Keratinocyte (primary cell): ENCODE measurements at regions not wholly inside any gene's neighbourhood (a gene's known extent, or its start where the extent isn't known, plus 50 kb on each side); places are given as distances from the start of the nearest gene placed in this dataset.

Experiments used
- DNase-seq: peaks from one replicate; pipeline ENCODE4 v3.0.0-alpha.2; 2011; ENCODE audit warnings: low read depth, missing footprints, low spot score
- FAIRE-seq: peaks from 2 replicates; lab custom pipeline; 2011; peaks lifted over from hg19 to GRCh38; lab: Jason Lieb, UNC
- H2AFZ ChIP-seq: 2 replicates; pipeline ENCODE4 v1.6.0; 2012; ENCODE audit warnings: low read length, control low read depth, inconsistent platforms; ENCODE audit not compliant: control insufficient read depth
- H3K27ac ChIP-seq: 2 replicates; pipeline ENCODE4 v1.5.1; 2011; ENCODE audit warnings: low read length; ENCODE audit not compliant: control insufficient read depth, insufficient read depth
- H3K27me3 ChIP-seq: 3 replicates; pipeline ENCODE4 v1.6.0; 2011; ENCODE audit warnings: low read length; ENCODE audit not compliant: control insufficient read depth, insufficient read depth; ENCODE audit errors: extremely low read depth
- H3K36me3 ChIP-seq, 2 experiments: 2 replicates in 1 of 2; 3 replicates in 1 of 2; pipeline ENCODE4 v1.5.1; 2011; ENCODE audit warnings: low read length in 2 of 2, mild to moderate bottlenecking in 1 of 2; ENCODE audit not compliant: control insufficient read depth in 2 of 2, insufficient read depth in 2 of 2; ENCODE audit errors: extremely low read depth in 1 of 2
- H3K4me1 ChIP-seq: 3 replicates; pipeline ENCODE4 v1.5.1; 2011; ENCODE audit warnings: low read length; ENCODE audit not compliant: control insufficient read depth, insufficient read depth; ENCODE audit errors: extremely low read depth
- H3K4me2 ChIP-seq: 3 replicates; pipeline ENCODE4 v1.6.0; 2011; ENCODE audit warnings: low read depth, low read length; ENCODE audit not compliant: control insufficient read depth, insufficient read depth; ENCODE audit errors: extremely low read depth
- H3K4me3 ChIP-seq, 3 experiments: fragments of 200-600 bp in 1 of 3; sonication (generic) in 1 of 3; 2 replicates in 2 of 3; 3 replicates in 1 of 3; pipeline ENCODE4 v1.5.1; 2011 to 2016; ENCODE audit warnings: low read length in 3 of 3, mild to moderate bottlenecking in 3 of 3, control low read depth in 2 of 3, inconsistent platforms in 1 of 3, low read depth in 1 of 3, mixed read lengths in 1 of 3, mixed run types in 1 of 3, moderate library complexity in 1 of 3; ENCODE audit not compliant: control insufficient read depth in 2 of 3, insufficient read depth in 2 of 3; ENCODE audit errors: extremely low read depth in 1 of 3
- H3K79me2 ChIP-seq: 2 replicates; pipeline ENCODE4 v1.6.0; 2012; ENCODE audit warnings: low read length; ENCODE audit not compliant: control insufficient read depth, insufficient read depth
- H3K9ac ChIP-seq: 3 replicates; pipeline ENCODE4 v1.6.0; 2011; ENCODE audit warnings: low read length; ENCODE audit not compliant: control insufficient read depth, insufficient read depth; ENCODE audit errors: extremely low read depth
- H3K9me1 ChIP-seq: 3 replicates; pipeline ENCODE4 v1.6.0; 2011; ENCODE audit warnings: low read length; ENCODE audit not compliant: control insufficient read depth, insufficient read depth; ENCODE audit errors: extremely low read depth
- H3K9me3 ChIP-seq: 2 replicates; pipeline ENCODE4 v1.5.1; 2012; ENCODE audit warnings: low read depth, low read length; ENCODE audit not compliant: control insufficient read depth
- H4K20me1 ChIP-seq: 3 replicates; pipeline ENCODE4 v1.6.0; 2011; ENCODE audit warnings: low read length; ENCODE audit not compliant: control insufficient read depth, insufficient read depth; ENCODE audit errors: extremely low read depth
- CTCF ChIP-seq, 3 experiments: IDR thresholded peaks in 1 of 3; conservative IDR thresholded peaks in 1 of 3; optimal IDR thresholded peaks in 1 of 3; 2 replicates in 2 of 3; 3 replicates in 1 of 3; pipeline versions ENCODE3 to v1.5.1; 2011; ENCODE audit warnings: low read length in 3 of 3, mild to moderate bottlenecking in 3 of 3, moderate library complexity in 2 of 3, control low read depth in 1 of 3, inconsistent platforms in 1 of 3; ENCODE audit not compliant: insufficient read depth in 2 of 3; ENCODE audit errors: extremely low read depth in 1 of 3
- EZH2 ChIP-seq: IDR thresholded peaks from one replicate; pipeline ENCODE4 v1.6.1; 2012; ENCODE audit warnings: inconsistent platforms, mild to moderate bottlenecking, low read length, moderate library complexity
- dilution Hi-C: fragments of 300-500 bp; cut with MboI; formaldehyde crosslinking; loops from one replicate; pipeline ENCODE4 v1.7.0; 2020; ENCODE audit warnings: low sequenced_read_pairs; ENCODE audit not compliant: extremely low pct_ligation_motif_present

- Histone ChIP-seq H3K9me1 (no peaks in the 10 kb centered on the region), H3K9ac (no peak overlapping the region), H3K4me1 (no peaks in the 10 kb centered on the region), H3K36me3 (no peaks in the 10 kb centered on the region), H3K4me2 (peak overlapping the region; percentile 29), H3K27ac (no peak overlapping the region), H3K79me2 (no peaks in the 10 kb centered on the region), H4K20me1 (no peaks in the 10 kb centered on the region), H3K9me3 (no peaks in the 10 kb centered on the region), H2AFZ (no peak overlapping the region), H3K4me3 (no peak overlapping the region), H3K27me3 (no peaks in the 10 kb centered on the region)
- TF ChIP-seq CTCF (optimal IDR thresholded peaks at IDR 0.05 in 1 of 3, IDR thresholded peaks at IDR 0.05 in 1 of 3, conservative IDR thresholded peaks at IDR 0.05 in 1 of 3; ENCODE audit: extremely low read depth in 1 of 3, insufficient read depth in 2 of 3, low read length in 3 of 3) (no peak), EZH2 (no peak)
- dilution Hi-C loops = no loop called here
- DNase-seq (peak; percentile 21), FAIRE-seq (no peak)
These were observed 139.6 kb upstream of the NETO1 start for GRCh38 chr18:73007195-73007914.

GRCh38 chr18:73006331-73006730 is 138.5 kb upstream of the NETO1 start:
- dilution Hi-C loops = no loop called here
- Histone ChIP-seq H3K4me1 (no peaks in the 10 kb centered on the region), H3K9me1 (no peaks in the 10 kb centered on the region), H3K36me3 (no peaks in the 10 kb centered on the region), H3K9ac (no peak overlapping the region), H3K4me2 (peak overlapping the region; percentile 17), H3K9me3 (no peaks in the 10 kb centered on the region), H3K4me3 (no peak overlapping the region), H2AFZ (no peak overlapping the region), H3K27me3 (no peaks in the 10 kb centered on the region), H3K27ac (no peak overlapping the region), H3K79me2 (no peaks in the 10 kb centered on the region), H4K20me1 (no peaks in the 10 kb centered on the region)
- DNase-seq = no peak
- TF ChIP-seq CTCF (optimal IDR thresholded peaks at IDR 0.05 in 1 of 3, IDR thresholded peaks at IDR 0.05 in 1 of 3, conservative IDR thresholded peaks at IDR 0.05 in 1 of 3; ENCODE audit: extremely low read depth in 1 of 3, insufficient read depth in 2 of 3, low read length in 3 of 3) (no peak), EZH2 (no peak)
- FAIRE-seq = no peak
